Transverse colon (tissue), 4 donors: ENCODE measurements at regions not wholly inside any gene's neighbourhood (a gene's known extent, or its start where the extent isn't known, plus 50 kb on each side); places are given as distances from the start of the nearest gene placed in this dataset.

ENCODE experiments used
- DNase-seq: peaks from one replicate; pipeline ENCODE4 v3.0.0-alpha.2; 2019
- H3K27ac ChIP-seq, 4 donors: fragments of 200-600 bp; sonication (generic); 2 replicates each; pipeline ENCODE4 v1.5.1; 2016 to 2018; ENCODE audit warnings: inconsistent platforms in 4 of 4
- H3K27me3 ChIP-seq: fragments of 200-600 bp; sonication (generic); 2 replicates; pipeline ENCODE4 v1.5.1; 2017; ENCODE audit warnings: inconsistent platforms
- H3K36me3 ChIP-seq, 4 donors: fragments of 200-600 bp; sonication (generic); 2 replicates each; pipeline ENCODE4 v1.5.1; 2017 to 2019; ENCODE audit warnings: inconsistent platforms in 4 of 4
- H3K4me1 ChIP-seq, 4 donors: fragments of 200-600 bp; sonication (generic); 2 replicates each; pipeline ENCODE4 v1.5.1; 2017 to 2020; ENCODE audit warnings: inconsistent platforms in 4 of 4
- H3K4me3 ChIP-seq, 4 donors: fragments of 200-600 bp; sonication (generic); 1 replicate in 1 of 4; 2 replicates in 3 of 4; pipeline versions ENCODE4 v1.5.1 to v1.6.1; 2017 to 2019; ENCODE audit warnings: inconsistent platforms in 4 of 4
- H3K9me3 ChIP-seq, 2 donors: fragments of 200-600 bp; sonication (generic); 2 replicates each; pipeline ENCODE4 v1.5.1; 2017 to 2019; ENCODE audit warnings: inconsistent platforms in 2 of 2
- CTCF ChIP-seq, 5 experiments: fragments of 200-600 bp in 3 of 5; fragments of 450-650 bp in 2 of 5; sonication (generic) in 3 of 5; IDR thresholded peaks; 1 replicate in 2 of 5; 2 replicates in 3 of 5; pipeline ENCODE4 v1.5.1; 2016 to 2017; ENCODE audit warnings: antibody characterized with exemption in 5 of 5, inconsistent platforms in 3 of 5, mild to moderate bottlenecking in 2 of 5, moderate library complexity in 1 of 5
- EP300 ChIP-seq: sonication (generic); formaldehyde crosslinking; IDR thresholded peaks from one replicate; pipeline ENCODE4 v1.6.1; 2017; ENCODE audit warnings: antibody characterized with exemption, low read depth
- POLR2A ChIP-seq: fragments of 450-650 bp; IDR thresholded peaks from one replicate; pipeline ENCODE4 v1.6.1; 2016; ENCODE audit warnings: antibody characterized with exemption, mild to moderate bottlenecking, moderate library complexity
- POLR2AphosphoS5 ChIP-seq, 3 donors: sonication (generic); formaldehyde crosslinking; IDR thresholded peaks; one replicate each; pipeline ENCODE4 v1.6.1; 2016; ENCODE audit warnings: antibody characterized with exemption in 3 of 3
- WGBS, 2 donors: methylation state at CpG; one replicate each; pipeline ENCODE4 v1.1.5; 2018; ENCODE audit warnings: low coverage in 1 of 2; 5-methylcytosine and 5-hydroxymethylcytosine counted together
- in situ Hi-C, 4 donors: fragments of 200-750 bp; cut with MboI; loops; one replicate each; pipeline versions ENCODE4 v1.15.0 to v1.15.1; 2017; ENCODE audit warnings: low sequenced_read_pairs in 3 of 4, low pct_ligation_motif_present in 1 of 4, low pct_unique_long_range_greater_than_20kb in 1 of 4
- intact Hi-C: fragments of 100-400 bp; cut with DNase I; formaldehyde crosslinking; loops from one replicate; pipeline ENCODE4 v1.15.1; 2023; ENCODE audit warnings: low total_unique reads

GRCh38 chr2:66987733-66988132 is 409.4 kb upstream of the ETAA1 start:
- intact Hi-C loops = no loop called here
- Histone ChIP-seq H3K27ac (no peak overlapping the region), H3K4me3 (no peak overlapping the region), H3K36me3 (no peaks in the 10 kb centered on the region), H3K27me3 (no peaks in the 10 kb centered on the region), H3K9me3 (no peaks in the 10 kb centered on the region), H3K4me1 (peaks cover 0 to 5% (median 0%) of the 10 kb centered on the region in 4 donors)
- 74 to 77% methylated on average over 3 to 4 of the region's 4 CpGs for WGBS, 2 donors
- DNase-seq = no peak
- no peak for TF ChIP-seq POLR2A
- TF ChIP-seq CTCF (IDR thresholded peaks at IDR 0.05) = no peak
- TF ChIP-seq POLR2AphosphoS5 (IDR thresholded peaks at IDR 0.05) = no peak
- TF ChIP-seq EP300 = no peak
- in situ Hi-C loops = no loop called here

- peak overlapping the region in 1 of 4 donors; percentile 67 for H3K27ac ChIP-seq
- H3K27me3 ChIP-seq = no peaks in the 10 kb centered on the region
- in situ Hi-C loops = no loop called here
- DNase-seq = no peak
- no peak overlapping the region for H3K4me3 ChIP-seq
- TF ChIP-seq EP300 = no peak
- no peak for TF ChIP-seq POLR2A
- TF ChIP-seq POLR2AphosphoS5 (IDR thresholded peaks at IDR 0.05) = no peak
- H3K9me3 ChIP-seq = no peaks in the 10 kb centered on the region
- 32 to 43% methylated on average over 1 of the region's 1 CpG for whole genome bisulfite sequencing, 2 donors
- intact Hi-C loops = no loop called here
- no peaks in the 10 kb centered on the region for H3K4me1 ChIP-seq
- H3K36me3 ChIP-seq = no peaks in the 10 kb centered on the region
Measured at GRCh38 chr2:66994654-66995053, 402.5 kb upstream of the ETAA1 start.

- Histone ChIP-seq H3K27me3 (no peaks in the 10 kb centered on the region), H3K4me1 (no peaks in the 10 kb centered on the region), H3K9me3 (no peaks in the 10 kb centered on the region), H3K36me3 (no peaks in the 10 kb centered on the region), H3K4me3 (no peak overlapping the region), H3K27ac (peak overlapping the region; percentile 22 to 70 (median 50))
- no peak for DNase-seq
- TF ChIP-seq POLR2A (no peak), POLR2AphosphoS5 (IDR thresholded peaks at IDR 0.05) (peak in 2 of 3 donors; percentile 38 to 45), EP300 (no peak), CTCF (IDR thresholded peaks at IDR 0.05) (no peak)
- in situ Hi-C loops (no loop called here), intact Hi-C loops (no loop called here)
- whole genome bisulfite sequencing, 2 donors = 73% methylated on average over 3 of the region's 3 CpGs; no CpG with 5 or more reads in 1 of the 2 donors
Measured at GRCh38 chr2:66995636-66996035, 401.5 kb upstream of the ETAA1 start.

GRCh38 chr2:67002618-67003371 is 394.3 kb upstream of the ETAA1 start:
- intact Hi-C loops (no loop called here), in situ Hi-C loops (no loop called here)
- 86 to 96% methylated on average over 5 of the region's 5 CpGs for WGBS, 2 donors
- Histone ChIP-seq H3K36me3 (no peaks in the 10 kb centered on the region), H3K4me1 (no peaks in the 10 kb centered on the region), H3K9me3 (no peaks in the 10 kb centered on the region), H3K4me3 (no peak overlapping the region), H3K27me3 (no peaks in the 10 kb centered on the region), H3K27ac (no peak overlapping the region)
- no peak for TF ChIP-seq POLR2AphosphoS5 (IDR thresholded peaks at IDR 0.05)
- no peak for TF ChIP-seq CTCF (IDR thresholded peaks at IDR 0.05)
- TF ChIP-seq EP300 = no peak
- no peak for TF ChIP-seq POLR2A
- no peak for DNase-seq
